Stimulated activated CD8-positive, alpha-beta memory T cell treated with anti-CD3 and anti-CD28 coated beads, Interleukin-12 subunit alpha, Interleukin-12 subunit beta, amount 100 ng/mL, for 24 hours (primary cell): ENCODE measurements at regions not wholly inside any gene's neighbourhood (a gene's known extent, or its start where the extent isn't known, plus 50 kb on each side); places are given as distances from the start of the nearest gene placed in this dataset.
"Not testable (repeated sequence)": the region's sequence is repeated elsewhere in the genome, so short reads cannot be mapped to it uniquely, and the experiment has no call there.

Experiments
- DNase-seq: peaks from one replicate; pipeline ENCODE4 v3.0.0-alpha.2; 2020; ENCODE audit errors: extremely low read depth

GRCh38 chr6:16039892-16040627, 88.8 kb upstream of the MYLIP start:
- not testable (repeated sequence) for DNase-seq

GRCh38 chr6:16038938-16039337, 89.9 kb upstream of the MYLIP start:
- no peak for DNase-seq

GRCh38 chr6:16035488-16036080, 93.3 kb upstream of the MYLIP start:
- DNase-seq = no peak

- DNase-seq = no peak
Measured at GRCh38 chr6:16033214-16033613, 95.7 kb upstream of the MYLIP start.

- no peak for DNase-seq
Measured at GRCh38 chr6:16031278-16031981, 97.5 kb upstream of the MYLIP start.

GRCh38 chr6:16028966-16029365, 99.9 kb upstream of the MYLIP start:
- DNase-seq = no peak

- no peak for DNase-seq
Measured at GRCh38 chr6:16020259-16020658, 108.6 kb upstream of the MYLIP start.

GRCh38 chr6:16019462-16019861, 109.4 kb upstream of the MYLIP start:
- no peak for DNase-seq

- no peak for DNase-seq
Measured at GRCh38 chr6:16018626-16019025, 110.3 kb upstream of the MYLIP start.

- DNase-seq = not testable (repeated sequence)
Measured at GRCh38 chr6:16014325-16014724, 114.6 kb upstream of the MYLIP start.

- DNase-seq = no peak
Measured at GRCh38 chr6:16007146-16007545, 121.7 kb upstream of the MYLIP start.

- DNase-seq = no peak
Measured at GRCh38 chr6:16006681-16007080, 122.2 kb upstream of the MYLIP start.

GRCh38 chr6:16004934-16005679, 123.8 kb upstream of the MYLIP start:
- no peak for DNase-seq

GRCh38 chr6:16003197-16003491, 125.7 kb upstream of the MYLIP start:
- DNase-seq = no peak

GRCh38 chr6:16002332-16003196, 126.3 kb upstream of the MYLIP start:
- no peak for DNase-seq

GRCh38 chr6:16001158-16001557, 127.7 kb upstream of the MYLIP start:
- no peak for DNase-seq

- no peak for DNase-seq
Measured at GRCh38 chr6:15999201-15999600, 129.7 kb upstream of the MYLIP start.

- DNase-seq = no peak
Measured at GRCh38 chr6:15997586-15998388, 131.1 kb upstream of the MYLIP start.

- DNase-seq = no peak
Measured at GRCh38 chr6:15996030-15996429, 132.9 kb upstream of the MYLIP start.

GRCh38 chr6:15995493-15995892, 133.4 kb upstream of the MYLIP start:
- no peak for DNase-seq
